ENCODE measurements at regions not wholly inside any gene's neighbourhood (a gene's known extent, or its start where the extent isn't known, plus 50 kb on each side); places are given as distances from the start of the nearest gene placed in this dataset.

GRCh38 chr21:36646645-36647044, 52.3 kb upstream of the SIM2 start (continued):
- TF ChIP-seq, protein P1, sequence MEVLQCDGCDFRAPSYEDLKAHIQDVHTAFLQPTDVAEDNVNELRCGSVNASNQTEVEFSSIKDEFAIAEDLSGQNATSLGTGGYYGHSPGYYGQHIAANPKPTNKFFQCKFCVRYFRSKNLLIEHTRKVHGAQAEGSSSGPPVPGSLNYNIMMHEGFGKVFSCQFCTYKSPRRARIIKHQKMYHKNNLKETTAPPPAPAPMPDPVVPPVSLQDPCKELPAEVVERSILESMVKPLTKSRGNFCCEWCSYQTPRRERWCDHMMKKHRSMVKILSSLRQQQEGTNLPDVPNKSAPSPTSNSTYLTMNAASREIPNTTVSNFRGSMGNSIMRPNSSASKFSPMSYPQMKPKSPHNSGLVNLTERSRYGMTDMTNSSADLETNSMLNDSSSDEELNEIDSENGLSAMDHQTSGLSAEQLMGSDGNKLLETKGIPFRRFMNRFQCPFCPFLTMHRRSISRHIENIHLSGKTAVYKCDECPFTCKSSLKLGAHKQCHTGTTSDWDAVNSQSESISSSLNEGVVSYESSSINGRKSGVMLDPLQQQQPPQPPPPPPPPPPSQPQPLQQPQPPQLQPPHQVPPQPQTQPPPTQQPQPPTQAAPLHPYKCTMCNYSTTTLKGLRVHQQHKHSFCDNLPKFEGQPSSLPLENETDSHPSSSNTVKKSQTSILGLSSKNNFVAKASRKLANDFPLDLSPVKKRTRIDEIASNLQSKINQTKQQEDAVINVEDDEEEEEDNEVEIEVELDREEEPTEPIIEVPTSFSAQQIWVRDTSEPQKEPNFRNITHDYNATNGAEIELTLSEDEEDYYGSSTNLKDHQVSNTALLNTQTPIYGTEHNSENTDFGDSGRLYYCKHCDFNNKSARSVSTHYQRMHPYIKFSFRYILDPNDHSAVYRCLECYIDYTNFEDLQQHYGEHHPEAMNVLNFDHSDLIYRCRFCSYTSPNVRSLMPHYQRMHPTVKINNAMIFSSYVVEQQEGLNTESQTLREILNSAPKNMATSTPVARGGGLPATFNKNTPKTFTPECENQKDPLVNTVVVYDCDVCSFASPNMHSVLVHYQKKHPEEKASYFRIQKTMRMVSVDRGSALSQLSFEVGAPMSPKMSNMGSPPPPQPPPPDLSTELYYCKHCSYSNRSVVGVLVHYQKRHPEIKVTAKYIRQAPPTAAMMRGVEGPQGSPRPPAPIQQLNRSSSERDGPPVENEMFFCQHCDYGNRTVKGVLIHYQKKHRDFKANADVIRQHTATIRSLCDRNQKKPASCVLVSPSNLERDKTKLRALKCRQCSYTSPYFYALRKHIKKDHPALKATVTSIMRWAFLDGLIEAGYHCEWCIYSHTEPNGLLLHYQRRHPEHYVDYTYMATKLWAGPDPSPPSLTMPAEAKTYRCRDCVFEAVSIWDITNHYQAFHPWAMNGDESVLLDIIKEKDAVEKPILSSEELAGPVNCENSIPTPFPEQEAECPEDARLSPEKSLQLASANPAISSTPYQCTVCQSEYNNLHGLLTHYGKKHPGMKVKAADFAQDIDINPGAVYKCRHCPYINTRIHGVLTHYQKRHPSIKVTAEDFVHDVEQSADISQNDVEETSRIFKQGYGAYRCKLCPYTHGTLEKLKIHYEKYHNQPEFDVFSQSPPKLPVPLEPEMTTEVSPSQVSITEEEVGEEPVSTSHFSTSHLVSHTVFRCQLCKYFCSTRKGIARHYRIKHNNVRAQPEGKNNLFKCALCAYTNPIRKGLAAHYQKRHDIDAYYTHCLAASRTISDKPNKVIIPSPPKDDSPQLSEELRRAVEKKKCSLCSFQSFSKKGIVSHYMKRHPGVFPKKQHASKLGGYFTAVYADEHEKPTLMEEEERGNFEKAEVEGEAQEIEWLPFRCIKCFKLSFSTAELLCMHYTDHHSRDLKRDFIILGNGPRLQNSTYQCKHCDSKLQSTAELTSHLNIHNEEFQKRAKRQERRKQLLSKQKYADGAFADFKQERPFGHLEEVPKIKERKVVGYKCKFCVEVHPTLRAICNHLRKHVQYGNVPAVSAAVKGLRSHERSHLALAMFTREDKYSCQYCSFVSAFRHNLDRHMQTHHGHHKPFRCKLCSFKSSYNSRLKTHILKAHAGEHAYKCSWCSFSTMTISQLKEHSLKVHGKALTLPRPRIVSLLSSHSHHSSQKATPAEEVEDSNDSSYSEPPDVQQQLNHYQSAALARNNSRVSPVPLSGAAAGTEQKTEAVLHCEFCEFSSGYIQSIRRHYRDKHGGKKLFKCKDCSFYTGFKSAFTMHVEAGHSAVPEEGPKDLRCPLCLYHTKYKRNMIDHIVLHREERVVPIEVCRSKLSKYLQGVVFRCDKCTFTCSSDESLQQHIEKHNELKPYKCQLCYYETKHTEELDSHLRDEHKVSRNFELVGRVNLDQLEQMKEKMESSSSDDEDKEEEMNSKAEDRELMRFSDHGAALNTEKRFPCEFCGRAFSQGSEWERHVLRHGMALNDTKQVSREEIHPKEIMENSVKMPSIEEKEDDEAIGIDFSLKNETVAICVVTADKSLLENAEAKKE (CRISPR knock-in tag; IDR thresholded peaks at IDR 0.05), result no peak
- no peak for TF ChIP-seq POLR2AphosphoS5 (IDR thresholded peaks at IDR 0.05; ENCODE audit: low read depth)
- TF ChIP-seq CTCF (conservative IDR thresholded peaks at IDR 0.05; ENCODE audit: low read depth in 2 of 2), result no peak
- TF ChIP-seq CREB1 (CRISPR knock-in tag; IDR thresholded peaks at IDR 0.05; ENCODE audit: low read depth), result no peak
- TF ChIP-seq, protein P2, sequence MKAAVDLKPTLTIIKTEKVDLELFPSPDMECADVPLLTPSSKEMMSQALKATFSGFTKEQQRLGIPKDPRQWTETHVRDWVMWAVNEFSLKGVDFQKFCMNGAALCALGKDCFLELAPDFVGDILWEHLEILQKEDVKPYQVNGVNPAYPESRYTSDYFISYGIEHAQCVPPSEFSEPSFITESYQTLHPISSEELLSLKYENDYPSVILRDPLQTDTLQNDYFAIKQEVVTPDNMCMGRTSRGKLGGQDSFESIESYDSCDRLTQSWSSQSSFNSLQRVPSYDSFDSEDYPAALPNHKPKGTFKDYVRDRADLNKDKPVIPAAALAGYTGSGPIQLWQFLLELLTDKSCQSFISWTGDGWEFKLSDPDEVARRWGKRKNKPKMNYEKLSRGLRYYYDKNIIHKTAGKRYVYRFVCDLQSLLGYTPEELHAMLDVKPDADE (IDR thresholded peaks at IDR 0.05), result no peak
- TF ChIP-seq JUNB (IDR thresholded peaks at IDR 0.05; ENCODE audit: unreplicated experiment), result no peak
- no peak for TF ChIP-seq EZH2 (IDR thresholded peaks at IDR 0.05; ENCODE audit: low read depth, unreplicated experiment)
- no peak for TF ChIP-seq STAT1 (IDR thresholded peaks at IDR 0.05; ENCODE audit: unreplicated experiment)
- TF ChIP-seq ZNF114 (CRISPR knock-in tag; IDR thresholded peaks at IDR 0.05), result no peak
- no peak for TF ChIP-seq NANOG (IDR thresholded peaks at IDR 0.05; ENCODE audit: borderline replicate concordance)
- TF ChIP-seq ZNF331 (CRISPR knock-in tag; IDR thresholded peaks at IDR 0.05; ENCODE audit: low read depth), result no peak
